ENCODE measurements at regions not wholly inside any gene's neighbourhood (a gene's known extent, or its start where the extent isn't known, plus 50 kb on each side); places are given as distances from the start of the nearest gene placed in this dataset.

- no peak for TF ChIP-seq CTCF (conservative IDR thresholded peaks at IDR 0.05; ENCODE audit: low read depth, low read length)
- H3K79me2 ChIP-seq (ENCODE audit: insufficient read depth, low read depth), result no peaks in the 10 kb centered on the region
- H3K4me2 ChIP-seq, result no peak overlapping the region
- H3K9ac ChIP-seq, result no peak overlapping the region
- H3K27ac ChIP-seq, result no peak overlapping the region
- H3K27me3 ChIP-seq (ENCODE audit: insufficient read depth, low read depth), result no peaks in the 10 kb centered on the region
- no peak overlapping the region for H2AFZ ChIP-seq (ENCODE audit: low read depth)
- no peak overlapping the region for H3K4me3 ChIP-seq (IDR thresholded peaks at IDR 0.05; ENCODE audit: insufficient read depth, low read depth, low read length)
- no peaks in the 10 kb centered on the region for H3K36me3 ChIP-seq (ENCODE audit: insufficient read depth)
- H3K4me1 ChIP-seq (ENCODE audit: low read depth, poor library complexity, severe bottlenecking), result no peaks in the 10 kb centered on the region
- H4K20me1 ChIP-seq (ENCODE audit: insufficient read depth), result no peaks in the 10 kb centered on the region
Observed at GRCh38 chr12:107875786-107876185, 101.3 kb downstream of the ASCL4 start.

- no peaks in the 10 kb centered on the region for H3K27me3 ChIP-seq (ENCODE audit: insufficient read depth, low read depth)
- no peak overlapping the region for H3K4me2 ChIP-seq
- H3K9ac ChIP-seq, result no peak overlapping the region
- H3K4me3 ChIP-seq (IDR thresholded peaks at IDR 0.05; ENCODE audit: insufficient read depth, low read depth, low read length), result no peak overlapping the region
- no peaks in the 10 kb centered on the region for H3K79me2 ChIP-seq (ENCODE audit: insufficient read depth, low read depth)
- no peaks in the 10 kb centered on the region for H3K36me3 ChIP-seq (ENCODE audit: insufficient read depth)
- peak overlapping the region; percentile 66; the same call in 1 of the 2 replicates for H2AFZ ChIP-seq (ENCODE audit: low read depth)
- peak; percentile 81 for TF ChIP-seq CTCF (conservative IDR thresholded peaks at IDR 0.05; ENCODE audit: low read depth, low read length)
- no peak overlapping the region for H3K27ac ChIP-seq
- H3K4me1 ChIP-seq (ENCODE audit: low read depth, poor library complexity, severe bottlenecking), result peaks cover 8% of the 10 kb centered on the region
- no peaks in the 10 kb centered on the region for H4K20me1 ChIP-seq (ENCODE audit: insufficient read depth)
Observed at GRCh38 chr12:107884769-107885694, 110.5 kb downstream of the ASCL4 start.

GRCh38 chr12:107888789-107889188 lies 114.3 kb downstream of the ASCL4 start:
- Histone ChIP-seq H3K4me2 (no peak overlapping the region), H3K36me3 (ENCODE audit: insufficient read depth) (no peaks in the 10 kb centered on the region), H2AFZ (ENCODE audit: low read depth) (no peak overlapping the region), H3K27ac (no peak overlapping the region), H4K20me1 (ENCODE audit: insufficient read depth) (no peaks in the 10 kb centered on the region), H3K4me3 (IDR thresholded peaks at IDR 0.05; ENCODE audit: insufficient read depth, low read depth, low read length) (no peak overlapping the region), H3K79me2 (ENCODE audit: insufficient read depth, low read depth) (no peaks in the 10 kb centered on the region), H3K9ac (no peak overlapping the region), H3K27me3 (ENCODE audit: insufficient read depth, low read depth) (no peaks in the 10 kb centered on the region), H3K4me1 (ENCODE audit: low read depth, poor library complexity, severe bottlenecking) (peaks cover 8% of the 10 kb centered on the region)
- TF ChIP-seq CTCF (conservative IDR thresholded peaks at IDR 0.05; ENCODE audit: low read depth, low read length), result no peak

GRCh38 chr12:107891967-107892366 lies 117.5 kb downstream of the ASCL4 start:
- Histone ChIP-seq H3K27me3 (ENCODE audit: insufficient read depth, low read depth) (no peaks in the 10 kb centered on the region), H3K79me2 (ENCODE audit: insufficient read depth, low read depth) (no peaks in the 10 kb centered on the region), H3K4me3 (IDR thresholded peaks at IDR 0.05; ENCODE audit: insufficient read depth, low read depth, low read length) (no peak overlapping the region), H3K9ac (no peak overlapping the region), H4K20me1 (ENCODE audit: insufficient read depth) (no peaks in the 10 kb centered on the region), H3K4me1 (ENCODE audit: low read depth, poor library complexity, severe bottlenecking) (no peaks in the 10 kb centered on the region), H3K27ac (no peak overlapping the region), H2AFZ (ENCODE audit: low read depth) (no peak overlapping the region), H3K4me2 (no peak overlapping the region), H3K36me3 (ENCODE audit: insufficient read depth) (no peaks in the 10 kb centered on the region)
- TF ChIP-seq CTCF (conservative IDR thresholded peaks at IDR 0.05; ENCODE audit: low read depth, low read length), result no peak

All from KMS-11 (cell line).